Epithelial cell of proximal tubule (primary cell): ENCODE measurements at regions not wholly inside any gene's neighbourhood (a gene's known extent, or its start where the extent isn't known, plus 50 kb on each side); places are given as distances from the start of the nearest gene placed in this dataset.

Experiments used
- DNase-seq: peaks from one replicate; pipeline ENCODE4 v3.0.0-alpha.2; 2011; ENCODE audit warnings: low read depth
- H3K4me3 ChIP-seq: 2 replicates; pipeline ENCODE4 v1.5.1; 2011; ENCODE audit warnings: low read depth, mild to moderate bottlenecking, low read length
- CTCF ChIP-seq: conservative IDR thresholded peaks from 2 replicates; pipeline ENCODE4 v1.5.1; 2012; ENCODE audit warnings: low read depth, mild to moderate bottlenecking, low read length

GRCh38 chr2:226124548-226125011 is 675.0 kb downstream of the IRS1 start:
- TF ChIP-seq CTCF: no peak
- DNase-seq: no peak
- H3K4me3 ChIP-seq: no peak overlapping the region

GRCh38 chr2:226123300-226123699 is 676.3 kb downstream of the IRS1 start:
- no peak for DNase-seq

GRCh38 chr2:226122041-226122440 is 677.6 kb downstream of the IRS1 start:
- no peak for TF ChIP-seq CTCF
- no peak overlapping the region for H3K4me3 ChIP-seq
- no peak for DNase-seq

More at GRCh38 chr2:226123300-226123699, 676.3 kb downstream of the IRS1 start:
- no peak for TF ChIP-seq CTCF
- no peak overlapping the region for H3K4me3 ChIP-seq

GRCh38 chr2:226121046-226121738 is 678.4 kb downstream of the IRS1 start:
- no peak for TF ChIP-seq CTCF
- no peak overlapping the region for H3K4me3 ChIP-seq
- no peak for DNase-seq

- peak overlapping the region; percentile 19 for H3K4me3 ChIP-seq
- TF ChIP-seq CTCF: no peak
- DNase-seq: peak; percentile 79
These were observed 680.9 kb downstream of the IRS1 start for GRCh38 chr2:226118471-226119429.

GRCh38 chr2:226117510-226118065 is 682.0 kb downstream of the IRS1 start:
- H3K4me3 ChIP-seq: no peak overlapping the region
- TF ChIP-seq CTCF: no peak
- DNase-seq: no peak
